H1 (cell line): ENCODE measurements at regions not wholly inside any gene's neighbourhood (a gene's known extent, or its start where the extent isn't known, plus 50 kb on each side); places are given as distances from the start of the nearest gene placed in this dataset.

Source experiments
- CTCF ChIA-PET: fragments of 300-600 bp; sonication (Branson Sonifier 250); formaldehyde crosslinking; loops from one replicate; lab custom pipeline; 2021; ENCODE audit not compliant: partially characterized antibody; lab: Charles Lee
- POLR2A ChIA-PET: fragments of 300-600 bp; sonication (Branson Sonifier 250); formaldehyde crosslinking; loops from one replicate; lab custom pipeline; 2021; ENCODE audit warnings: inconsistent platforms; ENCODE audit not compliant: partially characterized antibody; lab: Charles Lee
- DNase-seq, 2 experiments: peaks; one replicate each; pipeline versions ENCODE4 v3.0.0 to v3.0.0-alpha.2; 2010 to 2022; ENCODE audit warnings: low spot score in 2 of 2, low read depth in 1 of 2, mixed read lengths in 1 of 2
- FAIRE-seq: peaks from 2 replicates; lab custom pipeline; 2011; peaks lifted over from hg19 to GRCh38; lab: Jason Lieb, UNC
- H2AFZ ChIP-seq: 2 replicates; pipeline ENCODE4 v1.8.1; 2012; ENCODE audit warnings: low read length, inconsistent platforms
- H2AK5ac ChIP-seq: 2 replicates; pipeline ENCODE4 v1.6.1; 2013; ENCODE audit warnings: low read depth, low read length
- H2BK120ac ChIP-seq: replicated peaks from 2 replicates; pipeline ENCODE3; 2013; ENCODE audit warnings: low read depth, low read length, inconsistent platforms
- H2BK12ac ChIP-seq: 2 replicates; pipeline ENCODE4 v1.6.1; 2013; ENCODE audit warnings: low read depth, low read length
- H2BK15ac ChIP-seq: 2 replicates; pipeline ENCODE4 v1.6.1; 2013; ENCODE audit warnings: low read length
- H2BK20ac ChIP-seq: 2 replicates; pipeline ENCODE4 v1.6.1; 2013; ENCODE audit warnings: low read length
- H2BK5ac ChIP-seq: 2 replicates; pipeline ENCODE4 v1.6.1; 2013; ENCODE audit warnings: low read depth, low read length
- H3K14ac ChIP-seq: 2 replicates; pipeline ENCODE4 v1.6.1; 2013; ENCODE audit warnings: inconsistent platforms; ENCODE audit not compliant: insufficient read length
- H3K18ac ChIP-seq: 2 replicates; pipeline ENCODE4 v1.6.1; 2013; ENCODE audit warnings: low read length; ENCODE audit errors: extremely low read depth
- H3K23ac ChIP-seq: 2 replicates; pipeline ENCODE4 v1.6.1; 2013; ENCODE audit warnings: inconsistent platforms; ENCODE audit not compliant: insufficient read length
- H3K23me2 ChIP-seq: 2 replicates; pipeline ENCODE4 v1.6.1; 2013; ENCODE audit warnings: low read depth, low read length
- H3K27ac ChIP-seq: 2 replicates; pipeline ENCODE4 v1.6.1; 2011; ENCODE audit warnings: low read depth, low read length, inconsistent platforms
- H3K27me3 ChIP-seq, 4 experiments: replicated peaks in 1 of 4; 1 replicate in 1 of 4; 2 replicates in 3 of 4; pipeline versions ENCODE4 v1.6.1 to v1.8.1; 2011 to 2013; ENCODE audit warnings: low read length in 3 of 4, mild to moderate bottlenecking in 3 of 4, inconsistent platforms in 2 of 4, mixed read lengths in 2 of 4, moderate library complexity in 1 of 4; ENCODE audit not compliant: control insufficient read depth in 3 of 4, insufficient read depth in 3 of 4; ENCODE audit errors: extremely low read depth in 1 of 4
- H3K36me3 ChIP-seq, 4 experiments: 2 replicates each; pipeline versions ENCODE4 v1.6.1 to v1.8.1; 2011 to 2013; ENCODE audit warnings: mild to moderate bottlenecking in 4 of 4, low read length in 3 of 4, moderate library complexity in 2 of 4, control low read depth in 1 of 4, inconsistent platforms in 1 of 4; ENCODE audit not compliant: insufficient read depth in 4 of 4, control insufficient read depth in 2 of 4
- H3K4ac ChIP-seq: replicated peaks from 2 replicates; pipeline ENCODE3; 2013; ENCODE audit warnings: low read length, low read depth, mixed read lengths, inconsistent platforms; ENCODE audit not compliant: insufficient read length
- H3K4me1 ChIP-seq, 4 experiments: replicated peaks in 1 of 4; 1 replicate in 1 of 4; 2 replicates in 3 of 4; pipeline versions ENCODE4 v1.6.1 to v1.8.1; 2011 to 2013; ENCODE audit warnings: low read length in 3 of 4, inconsistent platforms in 2 of 4, mixed read lengths in 1 of 4; ENCODE audit not compliant: insufficient read depth in 4 of 4, control insufficient read depth in 3 of 4
- H3K4me2 ChIP-seq, 2 experiments: 2 replicates each; pipeline versions ENCODE4 v1.6.1 to v1.8.1; 2011 to 2013; ENCODE audit warnings: low read depth in 2 of 2, low read length in 2 of 2, control low read depth in 1 of 2, inconsistent platforms in 1 of 2, mild to moderate bottlenecking in 1 of 2; ENCODE audit not compliant: insufficient read depth in 1 of 2
- H3K4me3 ChIP-seq, 4 experiments: fragments of 200-600, 300-600 bp in 1 of 4; sonication (generic), shearing (Covaris generic), sonication (Bioruptor Twin) in 1 of 4; 2 replicates each; pipeline versions ENCODE4 v1.5.1 to v1.8.1; 2011 to 2016; ENCODE audit warnings: low read length in 4 of 4, low read depth in 3 of 4, control low read depth in 2 of 4, inconsistent platforms in 2 of 4, mild to moderate bottlenecking in 2 of 4, mixed read lengths in 1 of 4, moderate library complexity in 1 of 4; ENCODE audit not compliant: insufficient read depth in 2 of 4; ENCODE audit errors: extremely low read depth in 1 of 4
- H3K56ac ChIP-seq: replicated peaks from 2 replicates; pipeline ENCODE3; 2013; ENCODE audit warnings: low read depth, mild to moderate bottlenecking, mixed read lengths, low read length, inconsistent platforms; ENCODE audit not compliant: insufficient read length
- H3K79me1 ChIP-seq: 2 replicates; pipeline ENCODE4 v1.6.1; 2013; ENCODE audit warnings: low read depth, low read length, control low read depth
- H3K79me2 ChIP-seq, 2 experiments: 2 replicates each; pipeline versions ENCODE4 v1.6.1 to v1.8.1; 2012 to 2013; ENCODE audit warnings: low read length in 2 of 2, mild to moderate bottlenecking in 2 of 2, inconsistent platforms in 1 of 2; ENCODE audit not compliant: insufficient read depth in 2 of 2, control insufficient read depth in 1 of 2
- H3K9ac ChIP-seq, 4 experiments: replicated peaks in 1 of 4; 1 replicate in 1 of 4; 2 replicates in 3 of 4; pipeline versions ENCODE4 v1.6.1 to v1.8.1; 2011 to 2013; ENCODE audit warnings: low read depth in 3 of 4, low read length in 3 of 4, control low read depth in 2 of 4, mild to moderate bottlenecking in 2 of 4, moderate library complexity in 2 of 4, inconsistent platforms in 1 of 4; ENCODE audit errors: extremely low read depth in 1 of 4
- H3K9me3 ChIP-seq, 2 experiments: 2 replicates each; pipeline versions ENCODE4 v1.6.1 to v1.8.1; 2012 to 2013; ENCODE audit warnings: mild to moderate bottlenecking in 2 of 2, moderate library complexity in 2 of 2, control low read depth in 1 of 2, inconsistent platforms in 1 of 2, low read depth in 1 of 2, low read length in 1 of 2, mixed read lengths in 1 of 2; ENCODE audit not compliant: insufficient read depth in 2 of 2
- H4K20me1 ChIP-seq, 2 experiments: replicated peaks in 1 of 2; 2 replicates each; pipeline versions ENCODE3 to v1.8.1; 2011 to 2013; ENCODE audit warnings: inconsistent platforms in 2 of 2, low read length in 2 of 2, mild to moderate bottlenecking in 1 of 2; ENCODE audit not compliant: insufficient read depth in 2 of 2, control insufficient read depth in 1 of 2
- H4K5ac ChIP-seq: 2 replicates; pipeline ENCODE4 v1.6.1; 2013; ENCODE audit warnings: low read length, low read depth, mixed read lengths, inconsistent platforms; ENCODE audit not compliant: insufficient read length
- H4K8ac ChIP-seq: 2 replicates; pipeline ENCODE4 v1.8.0; 2013; ENCODE audit warnings: mild to moderate bottlenecking, moderate library complexity, low read length, inconsistent platforms; ENCODE audit not compliant: insufficient read depth; ENCODE audit errors: extremely low read depth
- H4K91ac ChIP-seq: replicated peaks from 2 replicates; pipeline ENCODE3; 2013; ENCODE audit warnings: low read length, mixed read lengths, inconsistent platforms; ENCODE audit not compliant: insufficient read length
- CBX8 ChIP-seq: fragments of 300-800, 300-1000 bp; sonication (generic); IDR thresholded peaks from 2 replicates; pipeline ENCODE4 v1.7.1; 2016; ENCODE audit warnings: low read depth, low read length, borderline replicate concordance
- EP300 ChIP-seq, 2 experiments: IDR thresholded peaks; 1 replicate in 1 of 2; 2 replicates in 1 of 2; pipeline ENCODE4 v1.6.1; 2011 to 2012; ENCODE audit warnings: low read depth in 2 of 2, low read length in 2 of 2, mild to moderate bottlenecking in 2 of 2, borderline replicate concordance in 1 of 2, inconsistent platforms in 1 of 2, moderate library complexity in 1 of 2
- KDM1A ChIP-seq: fragments of 200-600, 300-600 bp; sonication (generic); IDR thresholded peaks from 2 replicates; pipeline ENCODE4 v1.7.1; 2016; ENCODE audit warnings: mild to moderate bottlenecking, low read length, borderline replicate concordance
- NRF1 ChIP-seq: IDR thresholded peaks from 2 replicates; pipeline ENCODE4 v1.6.1; 2011; ENCODE audit warnings: mild to moderate bottlenecking, low read depth, low read length, improper control_type of control experiment
- POLR2A ChIP-seq, 2 experiments: IDR thresholded peaks; 1 replicate in 1 of 2; 2 replicates in 1 of 2; pipeline ENCODE4 v1.6.1; 2011; ENCODE audit warnings: low read depth in 2 of 2, low read length in 2 of 2, mild to moderate bottlenecking in 2 of 2; ENCODE audit errors: control extremely low read depth in 1 of 2
- SAP30 ChIP-seq: fragments of 300-600 bp; sonication (generic); IDR thresholded peaks from 2 replicates; pipeline ENCODE4 v1.7.1; 2012; ENCODE audit warnings: low read length, moderate library complexity, mild to moderate bottlenecking, inconsistent platforms; ENCODE audit not compliant: insufficient read depth, insufficient replicate concordance
- SIN3A ChIP-seq, 2 experiments: IDR thresholded peaks in 1 of 2; conservative IDR thresholded peaks in 1 of 2; 2 replicates each; pipeline ENCODE4 v1.6.1; 2011 to 2012; ENCODE audit warnings: low read length in 2 of 2, improper control_type of control experiment in 1 of 2, low read depth in 1 of 2, mild to moderate bottlenecking in 1 of 2
- SIRT6 ChIP-seq: IDR thresholded peaks from one replicate; pipeline ENCODE4 v1.7.1; 2012; ENCODE audit warnings: low read length, inconsistent platforms
- SP1 ChIP-seq: IDR thresholded peaks from 2 replicates; pipeline ENCODE4 v1.6.1; 2011; ENCODE audit warnings: low read depth, low read length
- TAF1 ChIP-seq: IDR thresholded peaks from 2 replicates; pipeline ENCODE4 v1.6.1; 2011; ENCODE audit warnings: mild to moderate bottlenecking, low read depth, low read length
- TBP ChIP-seq: IDR thresholded peaks from 2 replicates; pipeline ENCODE4 v1.6.1; 2011; ENCODE audit warnings: low read depth, low read length, improper control_type of control experiment
- WGBS, 2 experiments: shearing (Covaris generic) in 1 of 2; methylation state at CpG; one replicate each; pipeline versions ENCODE4 v1.1.6 to v1.1.7; 2013 to 2015; ENCODE audit warnings: low lambda C conversion rate in 2 of 2, mixed read lengths in 2 of 2, inconsistent platforms in 1 of 2, low coverage in 1 of 2, missing lambda C conversion rate in 1 of 2; ENCODE audit not compliant: insufficient replicate concordance in 2 of 2, insufficient coverage in 1 of 2, insufficient read length in 1 of 2; ENCODE audit errors: extremely low coverage in 1 of 2, missing lambda C conversion rate in 1 of 2; 5-methylcytosine and 5-hydroxymethylcytosine counted together
- TF ChIP-seq, protein P1 (sequence below): IDR thresholded peaks from 2 replicates; pipeline ENCODE4 v1.6.1; 2012; ENCODE audit warnings: inconsistent platforms
- TF ChIP-seq, protein P2 (sequence below): IDR thresholded peaks from 2 replicates; pipeline ENCODE4 v1.6.1; 2012; ENCODE audit warnings: low read length, inconsistent platforms

DNA sequence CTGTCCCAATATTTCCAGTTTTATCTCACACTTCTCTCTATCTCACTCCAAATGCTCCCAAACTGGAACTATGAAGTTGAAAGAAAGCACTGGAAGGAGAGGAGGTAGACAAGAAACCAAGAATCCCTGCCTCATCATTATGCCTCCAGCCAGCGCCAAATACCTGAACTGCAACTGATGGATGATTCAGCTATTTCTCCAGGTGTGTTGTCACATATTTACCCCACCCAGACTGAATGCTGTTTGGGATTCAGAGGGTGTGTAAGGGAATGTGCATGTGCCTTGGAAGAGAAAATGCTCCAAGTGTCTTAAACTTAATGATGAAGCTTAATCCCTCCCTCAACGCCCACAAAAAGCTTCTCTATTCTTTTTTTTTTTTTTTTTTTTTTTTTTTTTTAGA is 269.5 kb upstream of the ATP11B start:
- Histone ChIP-seq H3K27me3 (no peaks in the 10 kb centered on the region), H2BK12ac (no peak overlapping the region), H3K9ac (no peak overlapping the region), H3K23me2 (no peaks in the 10 kb centered on the region; the same call in 1 of the 2 replicates), H3K4me1 (0 out of 7 replicates have a peak, but pooled peaks cover 0 to 4% (median 0%) of the 10 kb centered on the region in 4 experiments), H3K36me3 (no peaks in the 10 kb centered on the region), H3K14ac (no peak overlapping the region), H2BK5ac (no peak overlapping the region), H2BK15ac (no peak overlapping the region), H2AK5ac (no peak overlapping the region), H3K79me2 (no peaks in the 10 kb centered on the region), H3K4ac (no peak overlapping the region), H2AFZ (no peak overlapping the region), H4K91ac (no peak overlapping the region), H3K4me2 (no peak overlapping the region), H4K8ac (no peak overlapping the region), H3K27ac (no peak overlapping the region), H4K20me1 (no peaks in the 10 kb centered on the region), H3K9me3 (no peaks in the 10 kb centered on the region), H3K56ac (no peak overlapping the region), H3K4me3 (no peak overlapping the region), H4K5ac (no peak overlapping the region), H3K79me1 (no peaks in the 10 kb centered on the region), H2BK120ac (no peak overlapping the region), H3K18ac (no peak overlapping the region), H2BK20ac (no peak overlapping the region), H3K23ac (no peak overlapping the region)
- ChIA-PET POLR2A (no interaction called here), CTCF (interaction anchor here (0.8 kb wide), 2 partner anchors 15 to 79 kb away, joined by 3 to 4 read pairs; no protein-coding TSS in a partner anchor)
- no peak for DNase-seq
- WGBS, 2 experiments: 79% methylated on average over 2 of the region's 2 CpGs; no CpG with 5 or more reads in 1 of the 2 experiments
- FAIRE-seq: no peak
- TF ChIP-seq CBX8 (no peak), TBP (no peak), SIN3A (conservative IDR thresholded peaks at IDR 0.05 in 1 of 2, IDR thresholded peaks at IDR 0.05 in 1 of 2; ENCODE audit: low read depth in 1 of 2, low read length in 2 of 2) (no peak), TAF1 (no peak), POLR2A (IDR thresholded peaks at IDR 0.05; ENCODE audit: control extremely low read depth in 1 of 2, low read depth in 2 of 2, low read length in 2 of 2) (no peak), EP300 (IDR thresholded peaks at IDR 0.05; ENCODE audit: borderline replicate concordance in 1 of 2, low read depth in 2 of 2, low read length in 2 of 2) (no peak), NRF1 (no peak), SP1 (no peak), KDM1A (no peak), SIRT6 (no peak), SAP30 (no peak)
- TF ChIP-seq, protein P1, sequence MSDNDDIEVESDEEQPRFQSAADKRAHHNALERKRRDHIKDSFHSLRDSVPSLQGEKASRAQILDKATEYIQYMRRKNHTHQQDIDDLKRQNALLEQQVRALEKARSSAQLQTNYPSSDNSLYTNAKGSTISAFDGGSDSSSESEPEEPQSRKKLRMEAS: no peak
- TF ChIP-seq, protein P2, sequence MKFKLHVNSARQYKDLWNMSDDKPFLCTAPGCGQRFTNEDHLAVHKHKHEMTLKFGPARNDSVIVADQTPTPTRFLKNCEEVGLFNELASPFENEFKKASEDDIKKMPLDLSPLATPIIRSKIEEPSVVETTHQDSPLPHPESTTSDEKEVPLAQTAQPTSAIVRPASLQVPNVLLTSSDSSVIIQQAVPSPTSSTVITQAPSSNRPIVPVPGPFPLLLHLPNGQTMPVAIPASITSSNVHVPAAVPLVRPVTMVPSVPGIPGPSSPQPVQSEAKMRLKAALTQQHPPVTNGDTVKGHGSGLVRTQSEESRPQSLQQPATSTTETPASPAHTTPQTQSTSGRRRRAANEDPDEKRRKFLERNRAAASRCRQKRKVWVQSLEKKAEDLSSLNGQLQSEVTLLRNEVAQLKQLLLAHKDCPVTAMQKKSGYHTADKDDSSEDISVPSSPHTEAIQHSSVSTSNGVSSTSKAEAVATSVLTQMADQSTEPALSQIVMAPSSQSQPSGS: no peak
